HEK293 (cell line): ENCODE measurements at regions not wholly inside any gene's neighbourhood (a gene's known extent, or its start where the extent isn't known, plus 50 kb on each side); places are given as distances from the start of the nearest gene placed in this dataset.

Experiments used
- YY1 ChIP-seq: fragments of 450-650 bp; formaldehyde crosslinking; IDR thresholded peaks from 2 replicates; pipeline ENCODE4 v1.5.1; 2018; ENCODE audit warnings: missing biosample characterization, missing genetic modification characterization
- ZBTB21 ChIP-seq: fragments of 450-650 bp; formaldehyde crosslinking; IDR thresholded peaks from 2 replicates; pipeline ENCODE4 v1.5.1; 2017; ENCODE audit warnings: missing biosample characterization, missing genetic modification characterization
- ZNF114 ChIP-seq: fragments of 450-650 bp; formaldehyde crosslinking; IDR thresholded peaks from 2 replicates; pipeline ENCODE4 v1.5.0; 2017; ENCODE audit warnings: missing biosample characterization, missing genetic modification characterization
- ZNF2 ChIP-seq: fragments of 450-650 bp; formaldehyde crosslinking; IDR thresholded peaks from 2 replicates; pipeline ENCODE4 v1.5.1; 2016; ENCODE audit warnings: missing biosample characterization, missing genetic modification characterization
- ZNF214 ChIP-seq: fragments of 450-650 bp; formaldehyde crosslinking; IDR thresholded peaks from 2 replicates; pipeline ENCODE4 v1.5.1; 2017; ENCODE audit warnings: missing biosample characterization, mild to moderate bottlenecking, missing genetic modification characterization, borderline replicate concordance
- ZNF629 ChIP-seq: fragments of 450-650 bp; formaldehyde crosslinking; IDR thresholded peaks from 2 replicates; pipeline ENCODE4 v1.5.1; 2017; ENCODE audit warnings: missing biosample characterization, missing genetic modification characterization
- ZNF747 ChIP-seq: fragments of 450-650 bp; formaldehyde crosslinking; IDR thresholded peaks from 2 replicates; pipeline ENCODE4 v1.5.1; 2016; ENCODE audit warnings: missing biosample characterization, missing genetic modification characterization
- ZSCAN16 ChIP-seq: fragments of 450-650 bp; formaldehyde crosslinking; IDR thresholded peaks from 2 replicates; pipeline ENCODE4 v1.5.1; 2016; ENCODE audit warnings: missing biosample characterization, missing genetic modification characterization
- TF ChIP-seq, protein P1 (sequence below): fragments of 450-650 bp; formaldehyde crosslinking; IDR thresholded peaks from 2 replicates; pipeline ENCODE4 v1.5.1; 2016; ENCODE audit warnings: missing biosample characterization, missing genetic modification characterization
- TF ChIP-seq, protein P2 (sequence below): fragments of 450-650 bp; formaldehyde crosslinking; IDR thresholded peaks from 2 replicates; pipeline ENCODE4 v1.5.1; 2016; ENCODE audit warnings: missing biosample characterization, missing genetic modification characterization
- TF ChIP-seq, protein P3 (sequence below): fragments of 450-650 bp; formaldehyde crosslinking; IDR thresholded peaks from 2 replicates; pipeline ENCODE4 v1.5.1; 2016; ENCODE audit warnings: missing biosample characterization, missing genetic modification characterization, low read depth
- TF ChIP-seq, protein P4 (sequence below): fragments of 450-650 bp; formaldehyde crosslinking; IDR thresholded peaks from 2 replicates; pipeline ENCODE4 v1.5.1; 2016; ENCODE audit warnings: missing biosample characterization, missing genetic modification characterization, low read depth

DNA sequence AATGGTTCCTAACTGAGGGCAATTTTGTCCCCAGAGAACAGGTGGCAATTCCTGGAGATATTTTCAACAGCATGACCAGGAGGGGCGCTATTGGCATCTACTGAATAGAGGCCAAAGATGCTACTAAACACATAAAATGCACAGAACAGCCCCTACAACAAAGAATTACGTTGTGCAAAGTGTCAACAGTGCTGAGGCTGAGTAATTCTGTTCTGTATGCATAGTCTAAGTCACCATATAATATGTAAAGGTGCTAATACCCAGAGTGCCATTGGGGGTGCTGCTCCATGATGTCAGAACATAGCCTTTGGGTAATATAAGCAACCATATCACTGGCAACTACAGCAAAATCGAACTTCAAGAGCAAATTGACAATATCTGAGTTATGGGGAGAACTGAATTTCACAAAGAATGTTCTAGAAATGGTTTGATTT lies 213.3 kb upstream of the PHYHIPL start:
- TF ChIP-seq ZNF2 (tag by site-specific recombination) (no peak), ZBTB21 (tag by site-specific recombination) (no peak), ZNF114 (tag by site-specific recombination) (no peak), ZNF214 (tag by site-specific recombination) (no peak), ZSCAN16 (tag by site-specific recombination) (no peak), ZNF629 (tag by site-specific recombination) (no peak), ZNF747 (tag by site-specific recombination) (no peak), YY1 (tag by site-specific recombination) (no peak)
- TF ChIP-seq, protein P1, sequence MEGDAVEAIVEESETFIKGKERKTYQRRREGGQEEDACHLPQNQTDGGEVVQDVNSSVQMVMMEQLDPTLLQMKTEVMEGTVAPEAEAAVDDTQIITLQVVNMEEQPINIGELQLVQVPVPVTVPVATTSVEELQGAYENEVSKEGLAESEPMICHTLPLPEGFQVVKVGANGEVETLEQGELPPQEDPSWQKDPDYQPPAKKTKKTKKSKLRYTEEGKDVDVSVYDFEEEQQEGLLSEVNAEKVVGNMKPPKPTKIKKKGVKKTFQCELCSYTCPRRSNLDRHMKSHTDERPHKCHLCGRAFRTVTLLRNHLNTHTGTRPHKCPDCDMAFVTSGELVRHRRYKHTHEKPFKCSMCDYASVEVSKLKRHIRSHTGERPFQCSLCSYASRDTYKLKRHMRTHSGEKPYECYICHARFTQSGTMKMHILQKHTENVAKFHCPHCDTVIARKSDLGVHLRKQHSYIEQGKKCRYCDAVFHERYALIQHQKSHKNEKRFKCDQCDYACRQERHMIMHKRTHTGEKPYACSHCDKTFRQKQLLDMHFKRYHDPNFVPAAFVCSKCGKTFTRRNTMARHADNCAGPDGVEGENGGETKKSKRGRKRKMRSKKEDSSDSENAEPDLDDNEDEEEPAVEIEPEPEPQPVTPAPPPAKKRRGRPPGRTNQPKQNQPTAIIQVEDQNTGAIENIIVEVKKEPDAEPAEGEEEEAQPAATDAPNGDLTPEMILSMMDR (tag by site-specific recombination) = no peak
- TF ChIP-seq, protein P2, sequence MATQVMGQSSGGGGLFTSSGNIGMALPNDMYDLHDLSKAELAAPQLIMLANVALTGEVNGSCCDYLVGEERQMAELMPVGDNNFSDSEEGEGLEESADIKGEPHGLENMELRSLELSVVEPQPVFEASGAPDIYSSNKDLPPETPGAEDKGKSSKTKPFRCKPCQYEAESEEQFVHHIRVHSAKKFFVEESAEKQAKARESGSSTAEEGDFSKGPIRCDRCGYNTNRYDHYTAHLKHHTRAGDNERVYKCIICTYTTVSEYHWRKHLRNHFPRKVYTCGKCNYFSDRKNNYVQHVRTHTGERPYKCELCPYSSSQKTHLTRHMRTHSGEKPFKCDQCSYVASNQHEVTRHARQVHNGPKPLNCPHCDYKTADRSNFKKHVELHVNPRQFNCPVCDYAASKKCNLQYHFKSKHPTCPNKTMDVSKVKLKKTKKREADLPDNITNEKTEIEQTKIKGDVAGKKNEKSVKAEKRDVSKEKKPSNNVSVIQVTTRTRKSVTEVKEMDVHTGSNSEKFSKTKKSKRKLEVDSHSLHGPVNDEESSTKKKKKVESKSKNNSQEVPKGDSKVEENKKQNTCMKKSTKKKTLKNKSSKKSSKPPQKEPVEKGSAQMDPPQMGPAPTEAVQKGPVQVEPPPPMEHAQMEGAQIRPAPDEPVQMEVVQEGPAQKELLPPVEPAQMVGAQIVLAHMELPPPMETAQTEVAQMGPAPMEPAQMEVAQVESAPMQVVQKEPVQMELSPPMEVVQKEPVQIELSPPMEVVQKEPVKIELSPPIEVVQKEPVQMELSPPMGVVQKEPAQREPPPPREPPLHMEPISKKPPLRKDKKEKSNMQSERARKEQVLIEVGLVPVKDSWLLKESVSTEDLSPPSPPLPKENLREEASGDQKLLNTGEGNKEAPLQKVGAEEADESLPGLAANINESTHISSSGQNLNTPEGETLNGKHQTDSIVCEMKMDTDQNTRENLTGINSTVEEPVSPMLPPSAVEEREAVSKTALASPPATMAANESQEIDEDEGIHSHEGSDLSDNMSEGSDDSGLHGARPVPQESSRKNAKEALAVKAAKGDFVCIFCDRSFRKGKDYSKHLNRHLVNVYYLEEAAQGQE (tag by site-specific recombination) = no peak
- TF ChIP-seq, protein P3, sequence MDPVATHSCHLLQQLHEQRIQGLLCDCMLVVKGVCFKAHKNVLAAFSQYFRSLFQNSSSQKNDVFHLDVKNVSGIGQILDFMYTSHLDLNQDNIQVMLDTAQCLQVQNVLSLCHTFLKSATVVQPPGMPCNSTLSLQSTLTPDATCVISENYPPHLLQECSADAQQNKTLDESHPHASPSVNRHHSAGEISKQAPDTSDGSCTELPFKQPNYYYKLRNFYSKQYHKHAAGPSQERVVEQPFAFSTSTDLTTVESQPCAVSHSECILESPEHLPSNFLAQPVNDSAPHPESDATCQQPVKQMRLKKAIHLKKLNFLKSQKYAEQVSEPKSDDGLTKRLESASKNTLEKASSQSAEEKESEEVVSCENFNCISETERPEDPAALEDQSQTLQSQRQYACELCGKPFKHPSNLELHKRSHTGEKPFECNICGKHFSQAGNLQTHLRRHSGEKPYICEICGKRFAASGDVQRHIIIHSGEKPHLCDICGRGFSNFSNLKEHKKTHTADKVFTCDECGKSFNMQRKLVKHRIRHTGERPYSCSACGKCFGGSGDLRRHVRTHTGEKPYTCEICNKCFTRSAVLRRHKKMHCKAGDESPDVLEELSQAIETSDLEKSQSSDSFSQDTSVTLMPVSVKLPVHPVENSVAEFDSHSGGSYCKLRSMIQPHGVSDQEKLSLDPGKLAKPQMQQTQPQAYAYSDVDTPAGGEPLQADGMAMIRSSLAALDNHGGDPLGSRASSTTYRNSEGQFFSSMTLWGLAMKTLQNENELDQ (tag by site-specific recombination) = no peak
- TF ChIP-seq, protein P4, sequence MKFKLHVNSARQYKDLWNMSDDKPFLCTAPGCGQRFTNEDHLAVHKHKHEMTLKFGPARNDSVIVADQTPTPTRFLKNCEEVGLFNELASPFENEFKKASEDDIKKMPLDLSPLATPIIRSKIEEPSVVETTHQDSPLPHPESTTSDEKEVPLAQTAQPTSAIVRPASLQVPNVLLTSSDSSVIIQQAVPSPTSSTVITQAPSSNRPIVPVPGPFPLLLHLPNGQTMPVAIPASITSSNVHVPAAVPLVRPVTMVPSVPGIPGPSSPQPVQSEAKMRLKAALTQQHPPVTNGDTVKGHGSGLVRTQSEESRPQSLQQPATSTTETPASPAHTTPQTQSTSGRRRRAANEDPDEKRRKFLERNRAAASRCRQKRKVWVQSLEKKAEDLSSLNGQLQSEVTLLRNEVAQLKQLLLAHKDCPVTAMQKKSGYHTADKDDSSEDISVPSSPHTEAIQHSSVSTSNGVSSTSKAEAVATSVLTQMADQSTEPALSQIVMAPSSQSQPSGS (tag by site-specific recombination) = no peak
